ENCODE measurements at regions not wholly inside any gene's neighbourhood (a gene's known extent, or its start where the extent isn't known, plus 50 kb on each side); places are given as distances from the start of the nearest gene placed in this dataset.

DNA sequence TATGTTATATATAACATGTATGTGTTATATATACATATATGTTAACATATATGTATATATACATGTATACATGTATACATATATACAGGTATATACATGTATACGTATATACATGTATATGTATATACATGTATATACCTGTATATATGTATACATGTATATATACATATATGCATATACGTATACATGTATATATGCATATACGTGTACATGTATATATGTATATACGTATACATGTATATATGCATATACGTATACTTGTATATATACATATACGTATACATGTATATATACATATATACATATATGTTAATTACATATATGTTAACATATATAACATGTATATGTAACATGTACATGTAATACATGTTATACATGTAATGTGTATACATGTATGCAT lies 1077.3 kb upstream of the ADGRL3 start:
- Mint-ChIP-seq H3K9me3 (no peaks in the 10 kb centered on the region), H3K27me3 (ENCODE audit: insufficient read depth, low read depth, poor library complexity) (no peaks in the 10 kb centered on the region), H3K4me1 (no peaks in the 10 kb centered on the region), H3K4me3 (no peak overlapping the region), H3K36me3 (ENCODE audit: low read depth) (no peaks in the 10 kb centered on the region), H3K27ac (no peak overlapping the region)
- TF ChIP-seq, protein P1, sequence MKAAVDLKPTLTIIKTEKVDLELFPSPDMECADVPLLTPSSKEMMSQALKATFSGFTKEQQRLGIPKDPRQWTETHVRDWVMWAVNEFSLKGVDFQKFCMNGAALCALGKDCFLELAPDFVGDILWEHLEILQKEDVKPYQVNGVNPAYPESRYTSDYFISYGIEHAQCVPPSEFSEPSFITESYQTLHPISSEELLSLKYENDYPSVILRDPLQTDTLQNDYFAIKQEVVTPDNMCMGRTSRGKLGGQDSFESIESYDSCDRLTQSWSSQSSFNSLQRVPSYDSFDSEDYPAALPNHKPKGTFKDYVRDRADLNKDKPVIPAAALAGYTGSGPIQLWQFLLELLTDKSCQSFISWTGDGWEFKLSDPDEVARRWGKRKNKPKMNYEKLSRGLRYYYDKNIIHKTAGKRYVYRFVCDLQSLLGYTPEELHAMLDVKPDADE (IDR thresholded peaks at IDR 0.05): no peak
- TF ChIP-seq STAT1 (IDR thresholded peaks at IDR 0.05; ENCODE audit: unreplicated experiment) (no peak), JUNB (IDR thresholded peaks at IDR 0.05; ENCODE audit: unreplicated experiment) (no peak)
- TF ChIP-seq, protein P2, sequence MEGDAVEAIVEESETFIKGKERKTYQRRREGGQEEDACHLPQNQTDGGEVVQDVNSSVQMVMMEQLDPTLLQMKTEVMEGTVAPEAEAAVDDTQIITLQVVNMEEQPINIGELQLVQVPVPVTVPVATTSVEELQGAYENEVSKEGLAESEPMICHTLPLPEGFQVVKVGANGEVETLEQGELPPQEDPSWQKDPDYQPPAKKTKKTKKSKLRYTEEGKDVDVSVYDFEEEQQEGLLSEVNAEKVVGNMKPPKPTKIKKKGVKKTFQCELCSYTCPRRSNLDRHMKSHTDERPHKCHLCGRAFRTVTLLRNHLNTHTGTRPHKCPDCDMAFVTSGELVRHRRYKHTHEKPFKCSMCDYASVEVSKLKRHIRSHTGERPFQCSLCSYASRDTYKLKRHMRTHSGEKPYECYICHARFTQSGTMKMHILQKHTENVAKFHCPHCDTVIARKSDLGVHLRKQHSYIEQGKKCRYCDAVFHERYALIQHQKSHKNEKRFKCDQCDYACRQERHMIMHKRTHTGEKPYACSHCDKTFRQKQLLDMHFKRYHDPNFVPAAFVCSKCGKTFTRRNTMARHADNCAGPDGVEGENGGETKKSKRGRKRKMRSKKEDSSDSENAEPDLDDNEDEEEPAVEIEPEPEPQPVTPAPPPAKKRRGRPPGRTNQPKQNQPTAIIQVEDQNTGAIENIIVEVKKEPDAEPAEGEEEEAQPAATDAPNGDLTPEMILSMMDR (conservative IDR thresholded peaks at IDR 0.05; ENCODE audit: low read depth in 2 of 2): no peak
- TF ChIP-seq, protein P3, sequence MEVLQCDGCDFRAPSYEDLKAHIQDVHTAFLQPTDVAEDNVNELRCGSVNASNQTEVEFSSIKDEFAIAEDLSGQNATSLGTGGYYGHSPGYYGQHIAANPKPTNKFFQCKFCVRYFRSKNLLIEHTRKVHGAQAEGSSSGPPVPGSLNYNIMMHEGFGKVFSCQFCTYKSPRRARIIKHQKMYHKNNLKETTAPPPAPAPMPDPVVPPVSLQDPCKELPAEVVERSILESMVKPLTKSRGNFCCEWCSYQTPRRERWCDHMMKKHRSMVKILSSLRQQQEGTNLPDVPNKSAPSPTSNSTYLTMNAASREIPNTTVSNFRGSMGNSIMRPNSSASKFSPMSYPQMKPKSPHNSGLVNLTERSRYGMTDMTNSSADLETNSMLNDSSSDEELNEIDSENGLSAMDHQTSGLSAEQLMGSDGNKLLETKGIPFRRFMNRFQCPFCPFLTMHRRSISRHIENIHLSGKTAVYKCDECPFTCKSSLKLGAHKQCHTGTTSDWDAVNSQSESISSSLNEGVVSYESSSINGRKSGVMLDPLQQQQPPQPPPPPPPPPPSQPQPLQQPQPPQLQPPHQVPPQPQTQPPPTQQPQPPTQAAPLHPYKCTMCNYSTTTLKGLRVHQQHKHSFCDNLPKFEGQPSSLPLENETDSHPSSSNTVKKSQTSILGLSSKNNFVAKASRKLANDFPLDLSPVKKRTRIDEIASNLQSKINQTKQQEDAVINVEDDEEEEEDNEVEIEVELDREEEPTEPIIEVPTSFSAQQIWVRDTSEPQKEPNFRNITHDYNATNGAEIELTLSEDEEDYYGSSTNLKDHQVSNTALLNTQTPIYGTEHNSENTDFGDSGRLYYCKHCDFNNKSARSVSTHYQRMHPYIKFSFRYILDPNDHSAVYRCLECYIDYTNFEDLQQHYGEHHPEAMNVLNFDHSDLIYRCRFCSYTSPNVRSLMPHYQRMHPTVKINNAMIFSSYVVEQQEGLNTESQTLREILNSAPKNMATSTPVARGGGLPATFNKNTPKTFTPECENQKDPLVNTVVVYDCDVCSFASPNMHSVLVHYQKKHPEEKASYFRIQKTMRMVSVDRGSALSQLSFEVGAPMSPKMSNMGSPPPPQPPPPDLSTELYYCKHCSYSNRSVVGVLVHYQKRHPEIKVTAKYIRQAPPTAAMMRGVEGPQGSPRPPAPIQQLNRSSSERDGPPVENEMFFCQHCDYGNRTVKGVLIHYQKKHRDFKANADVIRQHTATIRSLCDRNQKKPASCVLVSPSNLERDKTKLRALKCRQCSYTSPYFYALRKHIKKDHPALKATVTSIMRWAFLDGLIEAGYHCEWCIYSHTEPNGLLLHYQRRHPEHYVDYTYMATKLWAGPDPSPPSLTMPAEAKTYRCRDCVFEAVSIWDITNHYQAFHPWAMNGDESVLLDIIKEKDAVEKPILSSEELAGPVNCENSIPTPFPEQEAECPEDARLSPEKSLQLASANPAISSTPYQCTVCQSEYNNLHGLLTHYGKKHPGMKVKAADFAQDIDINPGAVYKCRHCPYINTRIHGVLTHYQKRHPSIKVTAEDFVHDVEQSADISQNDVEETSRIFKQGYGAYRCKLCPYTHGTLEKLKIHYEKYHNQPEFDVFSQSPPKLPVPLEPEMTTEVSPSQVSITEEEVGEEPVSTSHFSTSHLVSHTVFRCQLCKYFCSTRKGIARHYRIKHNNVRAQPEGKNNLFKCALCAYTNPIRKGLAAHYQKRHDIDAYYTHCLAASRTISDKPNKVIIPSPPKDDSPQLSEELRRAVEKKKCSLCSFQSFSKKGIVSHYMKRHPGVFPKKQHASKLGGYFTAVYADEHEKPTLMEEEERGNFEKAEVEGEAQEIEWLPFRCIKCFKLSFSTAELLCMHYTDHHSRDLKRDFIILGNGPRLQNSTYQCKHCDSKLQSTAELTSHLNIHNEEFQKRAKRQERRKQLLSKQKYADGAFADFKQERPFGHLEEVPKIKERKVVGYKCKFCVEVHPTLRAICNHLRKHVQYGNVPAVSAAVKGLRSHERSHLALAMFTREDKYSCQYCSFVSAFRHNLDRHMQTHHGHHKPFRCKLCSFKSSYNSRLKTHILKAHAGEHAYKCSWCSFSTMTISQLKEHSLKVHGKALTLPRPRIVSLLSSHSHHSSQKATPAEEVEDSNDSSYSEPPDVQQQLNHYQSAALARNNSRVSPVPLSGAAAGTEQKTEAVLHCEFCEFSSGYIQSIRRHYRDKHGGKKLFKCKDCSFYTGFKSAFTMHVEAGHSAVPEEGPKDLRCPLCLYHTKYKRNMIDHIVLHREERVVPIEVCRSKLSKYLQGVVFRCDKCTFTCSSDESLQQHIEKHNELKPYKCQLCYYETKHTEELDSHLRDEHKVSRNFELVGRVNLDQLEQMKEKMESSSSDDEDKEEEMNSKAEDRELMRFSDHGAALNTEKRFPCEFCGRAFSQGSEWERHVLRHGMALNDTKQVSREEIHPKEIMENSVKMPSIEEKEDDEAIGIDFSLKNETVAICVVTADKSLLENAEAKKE (CRISPR knock-in tag; IDR thresholded peaks at IDR 0.05): no peak
- TF ChIP-seq, protein P4, sequence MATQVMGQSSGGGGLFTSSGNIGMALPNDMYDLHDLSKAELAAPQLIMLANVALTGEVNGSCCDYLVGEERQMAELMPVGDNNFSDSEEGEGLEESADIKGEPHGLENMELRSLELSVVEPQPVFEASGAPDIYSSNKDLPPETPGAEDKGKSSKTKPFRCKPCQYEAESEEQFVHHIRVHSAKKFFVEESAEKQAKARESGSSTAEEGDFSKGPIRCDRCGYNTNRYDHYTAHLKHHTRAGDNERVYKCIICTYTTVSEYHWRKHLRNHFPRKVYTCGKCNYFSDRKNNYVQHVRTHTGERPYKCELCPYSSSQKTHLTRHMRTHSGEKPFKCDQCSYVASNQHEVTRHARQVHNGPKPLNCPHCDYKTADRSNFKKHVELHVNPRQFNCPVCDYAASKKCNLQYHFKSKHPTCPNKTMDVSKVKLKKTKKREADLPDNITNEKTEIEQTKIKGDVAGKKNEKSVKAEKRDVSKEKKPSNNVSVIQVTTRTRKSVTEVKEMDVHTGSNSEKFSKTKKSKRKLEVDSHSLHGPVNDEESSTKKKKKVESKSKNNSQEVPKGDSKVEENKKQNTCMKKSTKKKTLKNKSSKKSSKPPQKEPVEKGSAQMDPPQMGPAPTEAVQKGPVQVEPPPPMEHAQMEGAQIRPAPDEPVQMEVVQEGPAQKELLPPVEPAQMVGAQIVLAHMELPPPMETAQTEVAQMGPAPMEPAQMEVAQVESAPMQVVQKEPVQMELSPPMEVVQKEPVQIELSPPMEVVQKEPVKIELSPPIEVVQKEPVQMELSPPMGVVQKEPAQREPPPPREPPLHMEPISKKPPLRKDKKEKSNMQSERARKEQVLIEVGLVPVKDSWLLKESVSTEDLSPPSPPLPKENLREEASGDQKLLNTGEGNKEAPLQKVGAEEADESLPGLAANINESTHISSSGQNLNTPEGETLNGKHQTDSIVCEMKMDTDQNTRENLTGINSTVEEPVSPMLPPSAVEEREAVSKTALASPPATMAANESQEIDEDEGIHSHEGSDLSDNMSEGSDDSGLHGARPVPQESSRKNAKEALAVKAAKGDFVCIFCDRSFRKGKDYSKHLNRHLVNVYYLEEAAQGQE (IDR thresholded peaks at IDR 0.05; ENCODE audit: unreplicated experiment): no peak
- H3K4me1 ChIP-seq (ENCODE audit: insufficient read depth): no peaks in the 10 kb centered on the region
- H3K4me3 ChIP-seq: no peak overlapping the region
- H4K20me1 ChIP-seq (replicated peaks; ENCODE audit: insufficient read depth): no peaks in the 10 kb centered on the region
- peaks cover 3% of the 10 kb centered on the region; the same call in 1 of the 2 replicates for H3F3A ChIP-seq (replicated peaks; ENCODE audit: low read depth)
- no peaks in the 10 kb centered on the region for H3K79me2 ChIP-seq (replicated peaks; ENCODE audit: insufficient read depth)
- H3K4me2 ChIP-seq: no peak overlapping the region
- DNase-seq (ENCODE audit: low spot score) (no peak), ATAC-seq (no peak)
- H3K27ac ChIP-seq (ENCODE audit: low read depth): no peak overlapping the region
- H3K27me3 ChIP-seq (ENCODE audit: insufficient read depth): no peaks in the 10 kb centered on the region
- no peaks in the 10 kb centered on the region for H3K9me2 ChIP-seq (ENCODE audit: insufficient read depth)
- no peaks in the 10 kb centered on the region for H3K36me3 ChIP-seq (ENCODE audit: insufficient read depth)
- no peak overlapping the region for H2AFZ ChIP-seq
